Right lobe of liver (tissue), 6 donors: ENCODE measurements at regions not wholly inside any gene's neighbourhood (a gene's known extent, or its start where the extent isn't known, plus 50 kb on each side); places are given as distances from the start of the nearest gene placed in this dataset.

Experiments used
- ATAC-seq, 4 donors: fragments of 200-7000 bp; cut with Tn5 transposase; one replicate each; pipeline ENCODE4 v1.9.1; 2020; ENCODE audit warnings: mild to moderate bottlenecking in 4 of 4, moderate library complexity in 4 of 4
- DNase-seq, 3 donors: peaks; one replicate each; pipeline ENCODE4 v3.0.0-alpha.2; 2020
- H3K27ac ChIP-seq, 3 donors: fragments of 200-600 bp; one replicate each; pipeline ENCODE4 v1.8.0; 2022
- H3K27me3 ChIP-seq, 2 donors: fragments of 200-600 bp; one replicate each; pipeline ENCODE4 v1.8.0; 2022
- H3K36me3 ChIP-seq, 4 donors: fragments of 200-600 bp; sonication (generic) in 1 of 4; one replicate each; pipeline versions ENCODE4 v1.5.1 to v1.8.0; 2017 to 2022; ENCODE audit warnings: control low read depth in 1 of 4
- H3K4me1 ChIP-seq, 4 donors: fragments of 200-600 bp; sonication (generic) in 1 of 4; one replicate each; pipeline versions ENCODE4 v1.5.1 to v1.8.0; 2017 to 2022; ENCODE audit warnings: control low read depth in 1 of 4
- H3K4me3 ChIP-seq, 3 donors: fragments of 200-600 bp; one replicate each; pipeline ENCODE4 v1.8.0; 2022
- H3K9me3 ChIP-seq, 4 donors: fragments of 200-600 bp; sonication (generic) in 1 of 4; one replicate each; pipeline versions ENCODE4 v1.5.1 to v1.8.0; 2017 to 2022; ENCODE audit warnings: control low read depth in 1 of 4
- CTCF ChIP-seq, 4 donors: fragments of 200-600 bp in 3 of 4; fragments of 450-650 bp in 1 of 4; IDR thresholded peaks; one replicate each; pipeline versions ENCODE4 v1.5.1 to v1.8.0; 2016 to 2022; ENCODE audit warnings: antibody characterized with exemption in 4 of 4, mild to moderate bottlenecking in 2 of 4
- POLR2A ChIP-seq: fragments of 450-650 bp; IDR thresholded peaks from one replicate; pipeline ENCODE4 v1.6.1; 2017; ENCODE audit warnings: antibody characterized with exemption, mild to moderate bottlenecking
- WGBS: methylation state at CpG from one replicate; pipeline ENCODE4 v1.1.6; 2018; ENCODE audit warnings: low coverage, low lambda C conversion rate; ENCODE audit not compliant: insufficient coverage; ENCODE audit errors: missing lambda C conversion rate; 5-methylcytosine and 5-hydroxymethylcytosine counted together
- intact Hi-C, 2 donors: fragments of 100-400 bp; cut with DNase I; formaldehyde crosslinking; loops; one replicate each; pipeline versions ENCODE4 v1.11.2 to v1.14.1; 2022
- donor health status: DM: no; HTN: yes; CAD: no.
- donor health status: DM: no; HTN: no; CAD: no.
- donor health status: DM: no; HTN: no; CAD: no.
- donor health status: DM: no; HTN: yes; CAD: no.
- donor health status: DM: no; HTN: yes; CAD: no.

- TF ChIP-seq POLR2A (no peak), CTCF (IDR thresholded peaks at IDR 0.05) (no peak)
- Histone ChIP-seq H3K27ac (no peak overlapping the region), H3K27me3 (no peaks in the 10 kb centered on the region), H3K9me3 (no peaks in the 10 kb centered on the region), H3K4me1 (no peaks in the 10 kb centered on the region), H3K4me3 (no peak overlapping the region), H3K36me3 (no peaks in the 10 kb centered on the region)
- DNase-seq (no peak), ATAC-seq (no peak)
- 53% methylated on average over 4 of the region's 4 CpGs for WGBS
- intact Hi-C loops: no loop called here
These were observed 258.8 kb upstream of the ZNF608 start for GRCh38 chr5:125005266-125005665.

GRCh38 chr5:125006011-125006685 lies 259.7 kb upstream of the ZNF608 start:
- intact Hi-C loops: no loop called here
- H3K27ac ChIP-seq: no peak overlapping the region
- H3K27me3 ChIP-seq: no peaks in the 10 kb centered on the region
- TF ChIP-seq CTCF (IDR thresholded peaks at IDR 0.05): no peak
- no peak for TF ChIP-seq POLR2A
- ATAC-seq (no peak), DNase-seq (no peak)
- no peaks in the 10 kb centered on the region for H3K9me3 ChIP-seq
- no peak overlapping the region for H3K4me3 ChIP-seq
- WGBS: 53% methylated on average over 5 of the region's 5 CpGs
- H3K36me3 ChIP-seq: no peaks in the 10 kb centered on the region
- H3K4me1 ChIP-seq: peaks cover 0 to 2% (median under 1%) of the 10 kb centered on the region in 4 donors

- DNase-seq (no peak), ATAC-seq (no peak)
- intact Hi-C loops: no loop called here
- H3K9me3 ChIP-seq: no peaks in the 10 kb centered on the region
- H3K36me3 ChIP-seq: no peaks in the 10 kb centered on the region
- TF ChIP-seq POLR2A: no peak
- H3K4me1 ChIP-seq: peaks cover 0 to 23% (median 9%) of the 10 kb centered on the region in 4 donors
- WGBS: 92% methylated on average over 7 of the region's 7 CpGs
- H3K4me3 ChIP-seq: no peak overlapping the region
- H3K27ac ChIP-seq: no peak overlapping the region
- no peaks in the 10 kb centered on the region for H3K27me3 ChIP-seq
These were observed 263.9 kb upstream of the ZNF608 start for GRCh38 chr5:125010356-125010755.

GRCh38 chr5:125011014-125011413 lies 264.6 kb upstream of the ZNF608 start:
- TF ChIP-seq CTCF (IDR thresholded peaks at IDR 0.05): no peak
- Histone ChIP-seq H3K27ac (no peak overlapping the region), H3K9me3 (no peaks in the 10 kb centered on the region), H3K4me1 (peaks cover 0 to 23% (median 9%) of the 10 kb centered on the region in 4 donors), H3K27me3 (no peaks in the 10 kb centered on the region), H3K4me3 (no peak overlapping the region), H3K36me3 (no peaks in the 10 kb centered on the region)
- 58% methylated on average over 5 of the region's 5 CpGs for WGBS
- ATAC-seq (peak; percentile 8 to 45 (median 23)), DNase-seq (no peak)
- intact Hi-C loops: no loop called here

GRCh38 chr5:125011419-125011818 lies 265.0 kb upstream of the ZNF608 start:
- no peaks in the 10 kb centered on the region for H3K36me3 ChIP-seq
- peaks cover 0 to 23% (median 9%) of the 10 kb centered on the region in 4 donors for H3K4me1 ChIP-seq
- 20% methylated on average over 2 of the region's 2 CpGs for WGBS
- H3K4me3 ChIP-seq: no peak overlapping the region
- DNase-seq: no peak
- intact Hi-C loops: no loop called here
- no peak overlapping the region for H3K27ac ChIP-seq
- peak; percentile 16 to 70 (median 63) for ATAC-seq
- TF ChIP-seq CTCF (IDR thresholded peaks at IDR 0.05) (no peak), POLR2A (no peak)
- no peaks in the 10 kb centered on the region for H3K27me3 ChIP-seq
- H3K9me3 ChIP-seq: no peaks in the 10 kb centered on the region
